HFFc6 (cell line): ENCODE measurements at regions not wholly inside any gene's neighbourhood (a gene's known extent, or its start where the extent isn't known, plus 50 kb on each side); places are given as distances from the start of the nearest gene placed in this dataset.

Experiments
- DNase-seq: peaks from one replicate; pipeline ENCODE4 v3.0.0-alpha.2; 2018
- H3K27ac Mint-ChIP-seq: 2 replicates; pipeline ENCODE4 v1.8.0; 2020; ENCODE audit warnings: mild to moderate bottlenecking, mixed read lengths
- H3K27me3 Mint-ChIP-seq: 2 replicates; pipeline ENCODE4 v1.8.0; 2021; ENCODE audit warnings: mild to moderate bottlenecking, moderate library complexity, mixed read lengths; ENCODE audit not compliant: insufficient read depth
- H3K36me3 Mint-ChIP-seq: 2 replicates; pipeline ENCODE4 v1.8.0; 2021; ENCODE audit warnings: low read depth, mixed read lengths
- H3K4me1 Mint-ChIP-seq: 2 replicates; pipeline ENCODE4 v1.8.0; 2020; ENCODE audit warnings: low read depth, mixed read lengths
- H3K4me3 Mint-ChIP-seq: 2 replicates; pipeline ENCODE4 v1.8.0; 2020; ENCODE audit warnings: mild to moderate bottlenecking, moderate library complexity, mixed read lengths
- H3K9me3 Mint-ChIP-seq: 2 replicates; pipeline ENCODE4 v1.8.0; 2020; ENCODE audit warnings: mild to moderate bottlenecking, mixed read lengths
- TF ChIP-seq, protein P1 (sequence below): fragments of 200-600 bp; sonication (generic); IDR thresholded peaks from 2 replicates; pipeline ENCODE4 v1.5.0; 2021; ENCODE audit warnings: antibody characterized with exemption, mild to moderate bottlenecking

- Mint-ChIP-seq H3K27ac (no peak overlapping the region), H3K4me1 (peaks cover 4% of the 10 kb centered on the region; the same call in 1 of the 2 replicates)
Observed at GRCh38 chr2:145304501-145304900, 784.6 kb upstream of the ZEB2 start.

DNA sequence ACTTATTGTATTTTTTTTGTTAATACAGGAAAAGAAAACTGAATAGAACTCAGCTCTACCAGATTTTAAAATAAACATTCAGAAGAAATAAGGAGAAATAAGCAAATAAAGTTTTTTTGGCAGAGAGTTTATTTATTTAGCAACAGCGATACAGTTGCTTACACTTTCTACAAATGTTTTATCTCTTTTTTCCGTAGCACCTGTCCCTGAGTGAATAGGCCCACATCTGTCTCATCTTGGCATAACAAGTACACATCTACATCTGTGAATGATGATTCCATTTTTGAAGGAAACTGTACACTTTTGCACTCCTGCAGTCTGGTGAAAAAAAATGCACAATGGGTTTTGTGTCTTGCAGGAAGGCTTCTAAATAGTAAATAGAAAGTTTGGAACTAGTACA, 783.6 kb upstream of the ZEB2 start:
- H3K27ac Mint-ChIP-seq, result no peak overlapping the region
- H3K9me3 Mint-ChIP-seq, result no peaks in the 10 kb centered on the region
- peaks cover 4% of the 10 kb centered on the region; the same call in 1 of the 2 replicates for H3K4me1 Mint-ChIP-seq
- H3K4me3 Mint-ChIP-seq, result no peak overlapping the region
- TF ChIP-seq, protein P1, sequence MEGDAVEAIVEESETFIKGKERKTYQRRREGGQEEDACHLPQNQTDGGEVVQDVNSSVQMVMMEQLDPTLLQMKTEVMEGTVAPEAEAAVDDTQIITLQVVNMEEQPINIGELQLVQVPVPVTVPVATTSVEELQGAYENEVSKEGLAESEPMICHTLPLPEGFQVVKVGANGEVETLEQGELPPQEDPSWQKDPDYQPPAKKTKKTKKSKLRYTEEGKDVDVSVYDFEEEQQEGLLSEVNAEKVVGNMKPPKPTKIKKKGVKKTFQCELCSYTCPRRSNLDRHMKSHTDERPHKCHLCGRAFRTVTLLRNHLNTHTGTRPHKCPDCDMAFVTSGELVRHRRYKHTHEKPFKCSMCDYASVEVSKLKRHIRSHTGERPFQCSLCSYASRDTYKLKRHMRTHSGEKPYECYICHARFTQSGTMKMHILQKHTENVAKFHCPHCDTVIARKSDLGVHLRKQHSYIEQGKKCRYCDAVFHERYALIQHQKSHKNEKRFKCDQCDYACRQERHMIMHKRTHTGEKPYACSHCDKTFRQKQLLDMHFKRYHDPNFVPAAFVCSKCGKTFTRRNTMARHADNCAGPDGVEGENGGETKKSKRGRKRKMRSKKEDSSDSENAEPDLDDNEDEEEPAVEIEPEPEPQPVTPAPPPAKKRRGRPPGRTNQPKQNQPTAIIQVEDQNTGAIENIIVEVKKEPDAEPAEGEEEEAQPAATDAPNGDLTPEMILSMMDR, result no peak
- no peak for DNase-seq
- H3K36me3 Mint-ChIP-seq, result no peaks in the 10 kb centered on the region
- H3K27me3 Mint-ChIP-seq, result no peaks in the 10 kb centered on the region

More at GRCh38 chr2:145304501-145304900, 784.6 kb upstream of the ZEB2 start:
- no peaks in the 10 kb centered on the region for H3K27me3 Mint-ChIP-seq
- DNase-seq, result no peak
- no peak overlapping the region for H3K4me3 Mint-ChIP-seq
- TF ChIP-seq, protein P1, result no peak
- H3K9me3 Mint-ChIP-seq, result no peaks in the 10 kb centered on the region
- no peaks in the 10 kb centered on the region for H3K36me3 Mint-ChIP-seq

- TF ChIP-seq, protein P1, result no peak
- H3K27me3 Mint-ChIP-seq, result no peaks in the 10 kb centered on the region
- no peak for DNase-seq
- H3K36me3 Mint-ChIP-seq, result no peaks in the 10 kb centered on the region
- H3K4me3 Mint-ChIP-seq, result no peak overlapping the region
- no peak overlapping the region for H3K27ac Mint-ChIP-seq
- H3K4me1 Mint-ChIP-seq, result peaks cover 4% of the 10 kb centered on the region; the same call in 1 of the 2 replicates
- H3K9me3 Mint-ChIP-seq, result no peaks in the 10 kb centered on the region
Observed at GRCh38 chr2:145302886-145303285, 783.0 kb upstream of the ZEB2 start.

GRCh38 chr2:145302451-145302850, 782.5 kb upstream of the ZEB2 start:
- no peak for DNase-seq
- Mint-ChIP-seq H3K36me3 (no peaks in the 10 kb centered on the region), H3K4me3 (no peak overlapping the region), H3K27ac (no peak overlapping the region), H3K9me3 (no peaks in the 10 kb centered on the region), H3K4me1 (peaks cover 4% of the 10 kb centered on the region; the same call in 1 of the 2 replicates), H3K27me3 (no peaks in the 10 kb centered on the region)
- TF ChIP-seq, protein P1, result no peak

DNA sequence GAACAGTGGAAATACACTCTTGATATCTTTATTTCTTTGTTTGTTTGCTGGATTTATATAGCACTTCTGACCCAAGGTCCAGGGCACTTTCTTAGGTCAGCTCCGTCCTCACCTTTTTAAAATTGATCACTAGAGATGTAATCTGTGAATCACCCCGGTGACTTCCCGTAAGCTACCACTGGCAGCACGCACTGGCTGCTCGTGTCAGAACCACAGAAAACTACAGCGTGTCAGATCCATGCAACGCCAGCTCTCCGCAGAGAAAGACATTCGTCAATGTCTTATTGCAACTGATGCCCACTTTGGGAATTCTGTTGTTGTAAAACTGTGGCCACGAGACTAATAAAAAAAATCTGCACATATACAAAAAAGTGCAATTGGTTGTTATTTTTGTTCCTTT, 779.4 kb upstream of the ZEB2 start:
- H3K27ac Mint-ChIP-seq, result no peak overlapping the region
- TF ChIP-seq, protein P1, result no peak
- H3K4me1 Mint-ChIP-seq, result no peaks in the 10 kb centered on the region
- no peaks in the 10 kb centered on the region for H3K9me3 Mint-ChIP-seq
- H3K27me3 Mint-ChIP-seq, result no peaks in the 10 kb centered on the region
- H3K4me3 Mint-ChIP-seq, result no peak overlapping the region
- no peaks in the 10 kb centered on the region for H3K36me3 Mint-ChIP-seq
- DNase-seq, result no peak

- Mint-ChIP-seq H3K9me3 (no peaks in the 10 kb centered on the region), H3K27me3 (no peaks in the 10 kb centered on the region), H3K27ac (no peak overlapping the region), H3K36me3 (no peaks in the 10 kb centered on the region), H3K4me3 (no peak overlapping the region), H3K4me1 (no peaks in the 10 kb centered on the region)
- DNase-seq, result no peak
- TF ChIP-seq, protein P1, result no peak
Observed at GRCh38 chr2:145292166-145292565, 772.2 kb upstream of the ZEB2 start.
